Dermis microvascular lymphatic vessel endothelial cell (primary cell): ENCODE measurements at regions not wholly inside any gene's neighbourhood (a gene's known extent, or its start where the extent isn't known, plus 50 kb on each side); places are given as distances from the start of the nearest gene placed in this dataset.
A peak's percentile ranks its signal among the peaks of the same experiment; 100 is the strongest.
"Not testable (repeated sequence)": the region's sequence is repeated elsewhere in the genome, so short reads cannot be mapped to it uniquely, and the experiment has no call there.

Experiments
- DNase-seq, 2 donors: peaks; one replicate each; pipeline versions ENCODE4 v3.0.0 to v3.0.0-alpha.2; 2010; ENCODE audit warnings: low read depth in 2 of 2

DNA sequence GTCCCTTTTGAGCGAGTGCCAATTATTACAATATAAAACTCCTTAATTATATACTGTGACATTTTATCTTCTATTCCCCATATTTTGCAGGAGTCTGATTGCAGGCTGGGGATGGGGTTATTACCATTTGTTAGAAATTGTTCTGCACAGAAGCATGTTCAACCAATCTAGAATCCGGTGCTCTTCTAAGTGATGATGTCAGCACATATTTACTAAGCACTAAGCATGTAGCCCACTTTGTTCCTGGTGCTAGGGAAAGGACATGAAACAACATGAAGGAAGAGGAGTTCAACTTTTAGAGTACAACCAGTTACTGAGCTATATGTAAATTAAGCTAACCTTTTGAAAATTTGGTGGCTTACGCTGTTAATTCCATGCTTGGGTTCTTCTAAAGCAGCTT, 52.8 kb upstream of the IL1RAPL2 start:
- DNase-seq, result no peak

DNA sequence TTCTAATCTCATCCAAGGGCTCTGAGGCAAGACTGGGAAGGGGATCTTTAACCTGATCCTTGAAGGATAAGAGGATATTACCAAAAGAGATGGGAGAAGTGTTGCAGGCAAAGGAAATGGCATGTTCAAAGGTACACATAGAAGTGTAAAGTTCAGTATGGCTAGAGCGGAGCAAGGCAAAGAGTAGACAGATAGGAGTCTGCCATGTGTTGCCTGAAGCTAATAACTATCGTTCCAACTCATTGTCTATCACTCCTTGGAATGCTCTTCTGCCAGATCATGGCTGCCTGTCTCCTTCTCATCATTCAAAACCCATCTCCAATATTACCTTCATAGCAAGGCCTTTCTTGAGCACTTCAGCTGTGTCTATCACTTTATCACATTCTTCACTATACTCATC, 55.2 kb upstream of the IL1RAPL2 start:
- DNase-seq, result no peak

DNA sequence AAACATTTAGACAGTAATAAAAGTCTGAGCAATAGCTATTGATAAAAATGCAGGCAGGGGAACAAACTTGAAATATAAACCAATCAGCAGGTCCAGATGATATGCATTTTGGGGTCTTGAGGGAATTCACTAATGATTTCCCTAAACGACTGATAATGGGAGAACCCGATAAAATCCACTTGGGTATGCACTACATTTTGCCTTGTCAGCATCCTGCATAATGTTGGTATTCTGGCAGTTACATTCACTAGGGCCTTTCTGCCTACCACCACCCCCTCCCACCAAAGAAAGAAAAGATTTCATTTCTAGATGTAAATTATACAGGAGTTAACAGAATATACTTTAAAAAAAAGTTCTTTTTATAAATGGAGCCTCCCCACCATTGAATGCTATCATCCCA, 63.5 kb upstream of the IL1RAPL2 start:
- DNase-seq, result no peak

GRCh38 chrX:104488811-104489210, 77.2 kb upstream of the IL1RAPL2 start:
- DNase-seq, result no peak

DNA sequence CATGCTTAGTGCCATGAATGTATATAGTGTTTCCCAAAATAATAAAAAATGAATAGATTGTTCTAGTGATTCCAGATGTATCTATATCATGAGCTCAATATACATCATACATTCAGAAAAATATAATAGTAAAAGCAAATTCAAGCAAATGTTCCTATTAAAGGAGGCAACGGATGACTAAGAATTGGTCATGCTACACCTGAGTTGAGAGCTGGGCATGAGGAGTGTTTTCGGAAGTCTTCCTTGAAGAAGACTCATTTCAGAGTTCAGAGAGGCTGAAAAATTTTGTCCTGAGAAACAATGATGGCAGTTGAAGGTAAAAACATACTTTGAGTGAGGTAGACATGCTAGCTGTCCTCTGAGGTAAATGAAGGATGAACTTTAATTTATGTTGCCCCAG, 79.3 kb upstream of the IL1RAPL2 start:
- DNase-seq, result no peak

DNA sequence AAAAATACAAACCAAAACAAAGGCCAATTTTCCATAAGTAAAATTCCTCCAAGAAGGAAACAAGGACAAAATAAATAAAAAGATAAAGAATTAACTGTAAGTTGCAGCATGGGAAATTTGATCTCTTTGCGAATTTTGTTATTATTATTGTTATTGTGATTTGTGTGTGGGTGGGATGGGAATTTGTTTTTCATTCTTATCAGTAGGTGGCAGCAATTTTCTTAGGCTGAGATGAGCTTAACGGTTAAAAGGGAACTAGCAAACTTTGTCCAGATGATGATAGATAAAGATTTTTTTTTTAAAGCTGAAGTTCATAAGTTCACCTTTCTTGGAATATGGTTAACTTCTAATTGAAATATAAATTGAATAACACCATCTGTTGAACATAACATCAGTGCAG, 83.2 kb upstream of the IL1RAPL2 start:
- DNase-seq, result no peak

DNA sequence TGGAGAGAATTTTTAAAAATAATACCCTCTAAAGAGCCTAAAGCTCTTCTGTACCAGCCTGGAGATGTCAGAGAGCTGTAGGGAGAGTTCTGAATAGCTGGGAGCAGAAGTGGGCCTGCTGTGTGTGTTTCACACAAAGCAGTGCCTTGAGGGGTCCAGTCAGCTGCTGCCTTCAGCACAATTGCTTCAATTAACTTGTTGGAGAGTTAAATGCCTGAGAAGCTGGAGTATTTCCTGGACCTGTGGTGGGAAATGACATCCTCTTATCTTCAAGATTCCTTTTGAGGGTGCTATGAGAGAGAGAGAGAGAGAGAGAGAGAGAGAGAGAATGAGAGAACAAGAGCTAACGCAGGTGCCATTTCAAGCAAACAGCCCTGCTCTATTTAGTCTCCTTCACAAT, 96.2 kb upstream of the IL1RAPL2 start:
- no peak for DNase-seq

DNA sequence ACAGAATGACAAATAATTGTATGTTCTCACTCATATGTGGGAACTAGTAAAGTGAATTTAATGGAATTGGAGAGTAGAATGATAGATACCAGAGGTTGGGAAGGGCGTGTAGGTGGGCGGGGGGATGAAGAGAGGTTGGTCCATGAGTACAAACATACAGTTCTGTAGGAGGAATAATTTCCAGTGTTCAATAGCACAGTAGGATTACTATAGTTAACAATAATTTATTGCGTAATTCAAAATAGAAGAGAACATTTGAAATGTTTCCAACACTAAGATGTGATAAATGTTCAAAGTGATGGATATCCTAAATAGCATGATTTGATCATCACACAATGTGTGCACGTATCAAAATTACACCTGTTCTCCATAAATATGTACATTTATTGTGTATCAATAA, 106.2 kb upstream of the IL1RAPL2 start:
- no peak for DNase-seq

- not testable (repeated sequence) for DNase-seq
Observed at GRCh38 chrX:104457130-104457529, 108.9 kb upstream of the IL1RAPL2 start.

DNA sequence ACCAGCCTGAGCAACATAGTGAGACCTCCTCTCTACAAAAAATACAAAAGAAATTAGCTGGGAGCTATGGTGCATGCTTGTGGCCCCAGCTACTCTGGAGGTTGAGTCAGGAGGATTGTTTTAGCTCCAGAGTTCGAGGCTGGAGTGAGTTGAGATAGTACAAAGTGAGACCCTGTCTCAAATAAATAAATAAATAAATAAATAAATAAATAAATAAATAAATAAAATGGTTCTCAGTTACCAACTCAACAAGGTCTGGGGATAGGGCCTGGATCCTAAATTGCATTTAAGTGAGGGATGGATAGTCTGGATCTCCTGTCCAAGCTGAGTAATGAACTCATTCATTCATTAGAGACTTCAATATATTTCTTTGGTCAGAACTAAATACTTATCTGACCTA, 115.7 kb upstream of the IL1RAPL2 start:
- no peak for DNase-seq

DNA sequence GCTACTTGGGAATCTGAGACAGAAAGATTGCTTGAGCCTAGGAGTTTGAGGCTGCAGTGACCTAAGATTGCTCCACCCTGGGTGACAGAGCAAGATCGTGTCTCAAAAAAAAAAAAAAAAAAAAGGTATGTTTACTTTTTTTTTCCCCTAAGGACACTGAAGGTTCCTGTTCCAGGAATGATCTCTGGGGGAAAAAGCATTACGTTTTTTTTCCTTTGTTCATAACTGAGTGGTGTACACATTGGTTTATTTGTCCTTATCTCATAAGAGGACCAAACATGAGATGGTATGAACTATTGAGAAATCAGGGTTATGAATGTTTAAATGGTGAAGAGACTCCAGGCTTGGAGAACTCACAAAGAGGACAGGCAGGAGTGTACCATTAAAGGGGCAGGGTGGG, 120.4 kb upstream of the IL1RAPL2 start:
- no peak for DNase-seq

DNA sequence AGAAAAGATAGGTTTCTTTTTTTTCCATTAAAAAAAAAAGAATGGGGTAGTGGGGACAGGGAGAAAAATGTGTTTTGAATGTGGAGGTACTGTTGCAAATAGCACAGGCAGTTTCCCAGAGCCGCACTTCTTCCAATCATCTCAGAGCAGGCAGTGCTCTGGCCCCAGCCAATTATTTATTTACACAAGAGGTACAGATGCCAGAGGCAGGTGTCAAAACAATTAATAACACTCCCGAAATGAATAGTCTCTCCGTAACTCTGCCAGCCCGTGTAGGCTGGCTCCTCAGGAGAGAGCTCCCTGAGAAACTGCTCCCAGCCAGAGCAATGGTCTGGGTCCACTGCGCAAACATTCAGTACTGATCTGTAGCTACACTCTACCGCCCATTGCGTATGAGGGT, 130.8 kb upstream of the IL1RAPL2 start:
- no peak for DNase-seq

GRCh38 chrX:104432321-104432720, 133.7 kb upstream of the IL1RAPL2 start:
- DNase-seq, result peak in 1 of 2 donors; percentile 0

GRCh38 chrX:104430742-104431119, 135.3 kb upstream of the IL1RAPL2 start:
- DNase-seq, result no peak

DNA sequence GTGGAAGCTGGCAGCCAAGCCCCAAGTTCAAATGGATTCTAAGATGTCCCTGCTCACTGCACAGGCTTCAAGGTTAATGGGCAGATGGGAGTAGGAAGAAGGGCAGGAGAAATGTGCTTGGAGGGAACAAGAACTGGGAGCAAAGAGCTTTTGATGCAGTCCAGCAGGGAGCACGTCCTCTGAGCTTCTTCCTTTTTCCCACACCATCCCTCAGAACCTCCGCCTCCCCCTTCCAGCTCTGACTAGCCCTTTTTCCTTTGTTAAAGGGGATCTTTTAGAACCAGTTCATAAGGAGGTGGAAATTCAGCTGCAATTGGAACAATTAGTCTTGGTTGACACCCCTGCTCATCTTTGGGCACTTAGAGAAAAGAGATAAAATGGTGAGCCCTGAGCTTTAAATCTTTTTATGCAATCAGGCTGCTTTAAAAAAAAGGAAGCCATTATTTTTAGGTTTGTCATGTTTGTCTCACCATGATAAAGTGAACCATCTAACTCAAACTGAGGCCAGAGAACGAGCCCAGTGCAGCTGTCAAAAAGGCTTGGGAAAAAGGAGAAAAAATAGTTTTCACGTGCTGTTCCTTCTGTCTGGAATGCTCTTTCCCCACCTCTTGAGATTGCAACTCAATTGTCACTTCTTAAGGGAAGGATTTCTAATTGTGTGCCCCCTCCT, 135.8 kb upstream of the IL1RAPL2 start:
- no peak for DNase-seq

GRCh38 chrX:104428231-104428630, 137.8 kb upstream of the IL1RAPL2 start:
- no peak for DNase-seq

- DNase-seq, result no peak
Observed at GRCh38 chrX:104427693-104428092, 138.3 kb upstream of the IL1RAPL2 start.

- DNase-seq, result no peak
Observed at GRCh38 chrX:104427073-104427472, 138.9 kb upstream of the IL1RAPL2 start.

DNA sequence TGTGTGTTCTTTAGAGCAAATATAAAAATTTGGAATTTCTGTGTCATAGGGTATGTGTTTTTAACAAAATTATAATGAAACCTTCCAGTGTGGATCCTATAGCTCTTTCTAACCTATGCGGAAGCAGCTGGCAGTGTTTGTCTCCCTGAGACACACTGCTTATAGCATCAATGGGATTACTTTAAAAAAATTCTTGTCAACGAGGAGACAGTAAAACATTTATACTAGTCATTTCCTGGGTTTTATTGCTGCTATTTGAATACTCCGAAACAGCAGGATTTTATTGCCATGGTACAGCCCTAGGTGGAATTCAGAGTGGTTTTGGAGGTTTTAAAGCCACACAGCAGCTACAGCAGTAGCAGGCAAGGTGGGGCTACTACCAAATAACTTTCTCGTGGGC, 145.1 kb upstream of the IL1RAPL2 start:
- no peak for DNase-seq

DNA sequence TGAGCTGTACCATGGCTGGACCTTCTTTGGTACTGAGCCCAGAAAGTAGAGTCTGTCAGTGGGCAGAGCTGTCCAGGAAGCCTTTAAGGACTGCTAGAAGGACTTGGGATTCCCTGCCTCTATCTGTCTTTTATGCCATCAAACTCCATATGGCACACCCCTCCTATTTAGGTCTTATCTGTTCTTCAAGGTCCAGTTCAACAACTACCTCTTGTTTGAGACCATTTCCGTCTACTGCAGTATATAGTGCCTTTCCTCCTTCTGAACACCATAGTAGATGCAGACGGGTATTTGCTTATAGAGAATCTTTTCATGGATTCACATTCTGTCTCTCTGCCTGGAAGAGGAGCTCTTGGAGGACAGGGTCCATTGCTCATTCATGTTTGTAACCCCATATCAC, 146.1 kb upstream of the IL1RAPL2 start:
- DNase-seq, result no peak

GRCh38 chrX:104419211-104419610, 146.8 kb upstream of the IL1RAPL2 start:
- no peak for DNase-seq

- no peak for DNase-seq
Observed at GRCh38 chrX:104411800-104412199, 154.2 kb upstream of the IL1RAPL2 start.

- DNase-seq, result no peak
Observed at GRCh38 chrX:104400387-104400786, 145.7 kb upstream of the ESX1 start.

GRCh38 chrX:104392350-104392749, 137.6 kb upstream of the ESX1 start:
- DNase-seq, result no peak
